B cell (primary cell): ENCODE measurements at regions not wholly inside any gene's neighbourhood (a gene's known extent, or its start where the extent isn't known, plus 50 kb on each side); places are given as distances from the start of the nearest gene placed in this dataset. TPM values are rescaled to one million over a fixed set of nuclear protein-coding genes. Genes with fewer than 3 reads are reported as not detected.

ENCODE experiments used
- ATAC-seq: fragments of 200-7000 bp; cut with Tn5 transposase; one replicate; pipeline ENCODE4 v1.10.0; 2021; ENCODE audit warnings: low read depth, mild to moderate bottlenecking, moderate number of reproducible peaks, moderate library complexity
- CTCF ChIA-PET: fragments of 350-600 bp; sonication (Branson Sonifier 250); formaldehyde crosslinking; loops from one replicate; lab custom pipeline; 2021; ENCODE audit warnings: antibody characterized with exemption, inconsistent platforms; lab: Charles Lee
- POLR2A ChIA-PET: fragments of 350-600 bp; sonication (Branson Sonifier 250); formaldehyde crosslinking; loops from one replicate; lab custom pipeline; 2021; ENCODE audit warnings: antibody characterized with exemption; lab: Charles Lee
- DNase-seq: peaks from one replicate; pipeline ENCODE4 v3.0.0; 2013
- H2AFZ ChIP-seq: 2 replicates; pipeline ENCODE4 v1.6.1; 2012; ENCODE audit warnings: mild to moderate bottlenecking, low read depth, low read length; ENCODE audit not compliant: insufficient read depth, poor library complexity, severe bottlenecking
- H3K27ac ChIP-seq, 2 donors: 1 replicate in 1 of 2; 2 replicates in 1 of 2; pipeline ENCODE4 v1.5.1; 2012 to 2013; ENCODE audit warnings: low read length in 2 of 2, mild to moderate bottlenecking in 2 of 2, moderate library complexity in 1 of 2
- H3K27me3 ChIP-seq, 4 experiments: fragments of 200-600 bp in 1 of 4; sonication (generic) in 1 of 4; replicated peaks in 1 of 4; 1 replicate in 2 of 4; 2 replicates in 2 of 4; pipeline versions ENCODE4 v1.6.1 to v1.7.0; 2013 to 2016; ENCODE audit warnings: low read length in 3 of 4, mild to moderate bottlenecking in 2 of 4, mixed read lengths in 1 of 4, moderate library complexity in 1 of 4; ENCODE audit not compliant: insufficient read depth in 4 of 4, control insufficient read depth in 3 of 4; ENCODE audit errors: control extremely low read depth in 1 of 4
- H3K36me3 ChIP-seq, 2 experiments: replicated peaks in 1 of 2; 1 replicate in 1 of 2; 2 replicates in 1 of 2; pipeline versions ENCODE4 v1.6.1 to v1.7.1; 2013; ENCODE audit warnings: low read length in 1 of 2; ENCODE audit not compliant: insufficient read depth in 2 of 2, control insufficient read depth in 1 of 2; ENCODE audit errors: control extremely low read depth in 1 of 2, extremely low read depth in 1 of 2
- H3K4me1 ChIP-seq, 2 donors: fragments of 200-600 bp in 1 of 2; sonication (generic) in 1 of 2; 1 replicate in 1 of 2; 2 replicates in 1 of 2; pipeline versions ENCODE4 v1.5.1 to v1.6.1; 2013 to 2017; ENCODE audit warnings: low read length in 2 of 2; ENCODE audit not compliant: control insufficient read depth in 2 of 2, insufficient read depth in 2 of 2
- H3K4me2 ChIP-seq: replicated peaks from 2 replicates; pipeline ENCODE3; 2012; ENCODE audit warnings: mild to moderate bottlenecking, low read depth, low read length; ENCODE audit not compliant: poor library complexity, severe bottlenecking
- H3K4me3 ChIP-seq, 5 experiments: fragments of 200-600 bp in 1 of 5; sonication (generic) in 1 of 5; 1 replicate in 3 of 5; 2 replicates in 2 of 5; pipeline versions ENCODE4 v1.5.1 to v1.7.0; 2011 to 2016; ENCODE audit warnings: low read length in 4 of 5, mild to moderate bottlenecking in 4 of 5, low read depth in 2 of 5, control low read depth in 1 of 5, moderate library complexity in 1 of 5; ENCODE audit not compliant: insufficient read depth in 1 of 5; ENCODE audit errors: control extremely low read depth in 1 of 5, extremely low read depth in 1 of 5
- H3K79me2 ChIP-seq: fragments of 200-600 bp; sonication (generic); one replicate; pipeline ENCODE4 v1.6.0; 2016; ENCODE audit warnings: low read length; ENCODE audit not compliant: control insufficient read depth, insufficient read depth
- H3K9ac ChIP-seq: fragments of 200-600 bp; sonication (generic); 2 replicates; pipeline ENCODE4 v1.6.1; 2017; ENCODE audit warnings: mild to moderate bottlenecking, low read length, moderate library complexity
- H3K9me3 ChIP-seq, 3 donors: one replicate each; pipeline versions ENCODE4 v1.6.1 to v1.7.1; 2013; ENCODE audit warnings: low read length in 2 of 3; ENCODE audit not compliant: control insufficient read depth in 2 of 3, insufficient read depth in 1 of 3; ENCODE audit errors: control extremely low read depth in 1 of 3
- H4K20me1 ChIP-seq: 2 replicates; pipeline ENCODE4 v1.6.0; 2012; ENCODE audit warnings: mild to moderate bottlenecking, low read length; ENCODE audit not compliant: insufficient read depth, control insufficient read depth, poor library complexity, severe bottlenecking
- H3K27ac Mint-ChIP-seq: one replicate; pipeline ENCODE4 v1.8.0; 2021; ENCODE audit warnings: mixed read lengths
- H3K27me3 Mint-ChIP-seq: one replicate; pipeline ENCODE4 v1.8.0; 2021; ENCODE audit warnings: mixed read lengths
- H3K4me1 Mint-ChIP-seq: one replicate; pipeline ENCODE4 v1.8.0; 2021; ENCODE audit warnings: mixed read lengths
- H3K4me3 Mint-ChIP-seq: one replicate; pipeline ENCODE4 v1.8.0; 2021; ENCODE audit warnings: mixed read lengths
- H3K9me3 Mint-ChIP-seq: one replicate; pipeline ENCODE4 v1.8.0; 2022; ENCODE audit warnings: mixed read lengths; ENCODE audit not compliant: insufficient read depth
- CTCF ChIP-seq: fragments of 200-600 bp; IDR thresholded peaks from one replicate; pipeline ENCODE4 v1.8.0; 2022; ENCODE audit warnings: antibody characterized with exemption, mild to moderate bottlenecking
- EZH2 ChIP-seq: IDR thresholded peaks from 2 replicates; pipeline ENCODE4 v1.6.1; 2012; ENCODE audit warnings: borderline replicate concordance, low read depth, mild to moderate bottlenecking, moderate library complexity, low read length; ENCODE audit not compliant: insufficient read depth, poor library complexity, severe bottlenecking
- WGBS: methylation state at CpG from one replicate; pipeline ENCODE4 v1.1.5; 2013; ENCODE audit warnings: missing lambda C conversion rate; ENCODE audit not compliant: insufficient coverage; 5-methylcytosine and 5-hydroxymethylcytosine counted together
- intact Hi-C: fragments of 100-400 bp; cut with micrococcal nuclease; formaldehyde crosslinking; loops from one replicate; pipeline ENCODE4 v1.10.0; 2022
- small RNA-seq: library from RNA; depleted of rRNA; stranded (forward); fragments of <200 nt; gene quantifications from one replicate; pipeline ENCODE3, GENCODE V24; 2012; ENCODE audit warnings: low replicate concordance, low read depth; ENCODE audit not compliant: insufficient read length

- Mint-ChIP-seq H3K27me3 (no peaks in the 10 kb centered on the region), H3K4me1 (no peaks in the 10 kb centered on the region), H3K9me3 (no peaks in the 10 kb centered on the region), H3K27ac (no peak overlapping the region), H3K4me3 (no peak overlapping the region)
- H3K4me3 ChIP-seq: no peak overlapping the region
- intact Hi-C loops: no loop called here
- TF ChIP-seq CTCF: no peak
- TF ChIP-seq EZH2: no peak
- H3K79me2 ChIP-seq: no peaks in the 10 kb centered on the region
- ChIA-PET POLR2A (no interaction called here), CTCF (no interaction called here)
- H3K36me3 ChIP-seq: no peaks in the 10 kb centered on the region
- ATAC-seq (no peak), DNase-seq (no peak)
- H3K4me2 ChIP-seq: no peak overlapping the region
- H2AFZ ChIP-seq: no peak overlapping the region
- H3K9me3 ChIP-seq: no peaks in the 10 kb centered on the region
- H4K20me1 ChIP-seq: no peaks in the 10 kb centered on the region
- H3K9ac ChIP-seq: no peak overlapping the region
- H3K27ac ChIP-seq: no peak overlapping the region
- no peaks in the 10 kb centered on the region for H3K27me3 ChIP-seq
- H3K4me1 ChIP-seq: no peaks in the 10 kb centered on the region
- WGBS: 94% methylated on average over 3 of the region's 4 CpGs
These were observed 51.9 kb upstream of the CWC22 start for GRCh38 chr2:180058993-180059392.

DNA sequence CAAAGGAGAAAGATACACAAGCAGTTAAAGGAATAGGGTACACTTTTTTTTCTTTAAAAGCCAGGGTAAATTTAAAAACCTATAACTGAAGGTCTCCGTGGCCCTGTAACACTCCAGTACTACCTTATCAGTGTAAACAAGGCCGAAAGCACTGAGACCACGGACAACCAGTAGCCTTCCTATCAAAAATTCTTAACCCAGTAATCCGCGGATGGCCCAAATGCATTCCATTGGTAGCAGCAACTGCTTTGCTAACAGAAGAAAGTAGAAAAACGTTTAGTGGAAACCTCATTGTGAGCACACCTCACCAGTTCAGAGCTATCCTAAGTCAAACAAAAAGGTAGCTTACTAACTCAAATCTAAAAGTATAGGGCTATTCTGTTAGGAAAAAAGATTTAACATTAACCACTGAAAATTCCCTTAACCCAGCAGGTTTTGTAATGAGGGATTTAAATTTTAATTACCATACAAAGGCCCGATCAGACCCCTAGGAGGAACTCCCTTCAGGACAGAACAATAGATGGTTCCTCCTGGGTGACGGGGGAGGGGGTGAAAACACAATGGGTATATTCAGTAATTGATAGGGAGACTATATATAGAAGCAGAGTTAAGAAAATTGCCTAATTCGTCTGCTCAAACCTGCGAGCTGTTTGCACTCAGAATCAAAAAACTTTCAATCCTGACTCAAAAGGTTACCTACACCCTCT is 50.8 kb upstream of the CWC22 start:
- Mint-ChIP-seq H3K9me3 (no peaks in the 10 kb centered on the region), H3K27me3 (no peaks in the 10 kb centered on the region), H3K27ac (no peak overlapping the region), H3K4me1 (no peaks in the 10 kb centered on the region), H3K4me3 (no peak overlapping the region)
- Histone ChIP-seq H3K9ac (no peak overlapping the region), H3K9me3 (no peaks in the 10 kb centered on the region), H2AFZ (no peak overlapping the region), H3K27ac (no peak overlapping the region), H3K4me3 (no peak overlapping the region), H3K4me2 (no peak overlapping the region), H3K4me1 (no peaks in the 10 kb centered on the region), H3K36me3 (no peaks in the 10 kb centered on the region), H3K79me2 (no peaks in the 10 kb centered on the region), H4K20me1 (no peaks in the 10 kb centered on the region), H3K27me3 (no peaks in the 10 kb centered on the region)
- WGBS: 84% methylated on average over 5 of the region's 10 CpGs
- TF ChIP-seq EZH2: no peak
- TF ChIP-seq CTCF: no peak
- ChIA-PET POLR2A (no interaction called here), CTCF (no interaction called here)
- ATAC-seq (no peak), DNase-seq (no peak)
- intact Hi-C loops: no loop called here

Small RNA genes lying in the stretch of these regions (small RNA-seq; reads per million reads assigned to genes)
- not detected for gene AC012669.1
